OCI-LY3 (cell line): ENCODE measurements at regions not wholly inside any gene's neighbourhood (a gene's known extent, or its start where the extent isn't known, plus 50 kb on each side); places are given as distances from the start of the nearest gene placed in this dataset.

Experiments used
- H2AFZ ChIP-seq: fragments of 200-600, 300-600 bp; shearing (Covaris generic); 2 replicates; pipeline ENCODE4 v1.6.0; 2014; ENCODE audit warnings: antibody characterized with exemption, low read depth, low read length
- H3K27ac ChIP-seq: fragments of 200-600, 300-600 bp; sonication (generic); 2 replicates; pipeline ENCODE4 v1.5.1; 2014; ENCODE audit warnings: mild to moderate bottlenecking, low read length, moderate library complexity, mixed read lengths
- H3K27me3 ChIP-seq: fragments of 200-600, 300-600 bp; sonication (generic); 2 replicates; pipeline ENCODE4 v1.6.1; 2014; ENCODE audit warnings: low read depth, low read length, mixed read lengths
- H3K36me3 ChIP-seq: fragments of 200-600, 300-600 bp; sonication (generic); replicated peaks from 2 replicates; pipeline ENCODE3; 2014; ENCODE audit warnings: low read depth, low read length, mixed read lengths
- H3K4me1 ChIP-seq: fragments of 300-600, 200-600 bp; sonication (generic); 2 replicates; pipeline ENCODE4 v1.6.1; 2014; ENCODE audit warnings: low read length, mixed read lengths
- H3K4me2 ChIP-seq: fragments of 200-600, 300-600 bp; sonication (generic); 2 replicates; pipeline ENCODE4 v1.6.1; 2014; ENCODE audit warnings: low read length, mixed read lengths
- H3K4me3 ChIP-seq: fragments of 300-600, 200-600 bp; sonication (generic); 2 replicates; pipeline ENCODE4 v1.5.1; 2014; ENCODE audit warnings: antibody characterized with exemption, mild to moderate bottlenecking, low read length, moderate library complexity
- H3K79me2 ChIP-seq: fragments of 300-600, 200-600 bp; shearing (Covaris generic); 2 replicates; pipeline ENCODE4 v1.6.1; 2014; ENCODE audit warnings: mild to moderate bottlenecking, low read length, mixed read lengths
- H3K9ac ChIP-seq: fragments of 300-600, 200-600 bp; shearing (Covaris generic); 2 replicates; pipeline ENCODE4 v1.6.0; 2014; ENCODE audit warnings: mild to moderate bottlenecking, low read length, moderate library complexity
- H3K9me3 ChIP-seq: fragments of 200-600, 300-600 bp; shearing (Covaris generic); 2 replicates; pipeline ENCODE4 v1.6.1; 2014; ENCODE audit warnings: low read length, mixed read lengths; ENCODE audit not compliant: insufficient read depth
- H4K20me1 ChIP-seq: fragments of 200-600, 300-600 bp; sonication (generic); 2 replicates; pipeline ENCODE4 v1.6.1; 2016; ENCODE audit warnings: low read length, mixed read lengths; ENCODE audit not compliant: insufficient read depth
- EZH2phosphoT487 ChIP-seq: fragments of 200-600 bp; shearing (Covaris generic); IDR thresholded peaks from 2 replicates; pipeline ENCODE4 v1.6.1; 2018; ENCODE audit warnings: antibody characterized with exemption, mixed run types, low read depth
- TF ChIP-seq, protein P1 (sequence below): fragments of 200-600, 300-600 bp; sonication (generic); IDR thresholded peaks from 2 replicates; pipeline ENCODE4 v1.5.1; 2014; ENCODE audit warnings: antibody characterized with exemption, low read length, low read depth

DNA sequence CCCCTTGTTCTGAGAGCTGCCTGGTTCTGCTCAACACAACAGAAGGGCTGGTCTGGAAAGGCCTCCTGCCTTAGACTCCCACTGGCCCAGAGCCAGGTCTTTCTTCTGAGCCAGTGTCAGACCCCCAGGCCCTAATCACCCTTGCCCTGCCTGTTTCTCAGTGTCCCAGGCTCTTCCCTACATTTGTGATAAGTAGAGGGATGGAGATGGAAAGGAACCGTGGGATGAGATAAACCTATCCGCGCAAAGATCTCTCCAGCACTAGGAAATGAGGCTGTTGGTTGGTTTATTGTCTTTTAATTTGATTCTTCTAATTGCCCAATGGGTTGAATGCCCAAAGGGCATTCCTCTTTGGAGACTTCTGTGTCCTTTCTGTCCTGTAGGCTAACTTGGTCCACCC lies 470.0 kb downstream of the TSHZ3 start:
- Histone ChIP-seq H3K27me3 (no peaks in the 10 kb centered on the region), H3K9me3 (no peaks in the 10 kb centered on the region), H3K9ac (no peak overlapping the region), H3K4me3 (no peak overlapping the region), H3K4me2 (no peak overlapping the region), H3K79me2 (no peaks in the 10 kb centered on the region), H3K36me3 (no peaks in the 10 kb centered on the region), H2AFZ (no peak overlapping the region), H3K27ac (no peak overlapping the region), H3K4me1 (no peaks in the 10 kb centered on the region), H4K20me1 (no peaks in the 10 kb centered on the region)
- TF ChIP-seq, protein P1, sequence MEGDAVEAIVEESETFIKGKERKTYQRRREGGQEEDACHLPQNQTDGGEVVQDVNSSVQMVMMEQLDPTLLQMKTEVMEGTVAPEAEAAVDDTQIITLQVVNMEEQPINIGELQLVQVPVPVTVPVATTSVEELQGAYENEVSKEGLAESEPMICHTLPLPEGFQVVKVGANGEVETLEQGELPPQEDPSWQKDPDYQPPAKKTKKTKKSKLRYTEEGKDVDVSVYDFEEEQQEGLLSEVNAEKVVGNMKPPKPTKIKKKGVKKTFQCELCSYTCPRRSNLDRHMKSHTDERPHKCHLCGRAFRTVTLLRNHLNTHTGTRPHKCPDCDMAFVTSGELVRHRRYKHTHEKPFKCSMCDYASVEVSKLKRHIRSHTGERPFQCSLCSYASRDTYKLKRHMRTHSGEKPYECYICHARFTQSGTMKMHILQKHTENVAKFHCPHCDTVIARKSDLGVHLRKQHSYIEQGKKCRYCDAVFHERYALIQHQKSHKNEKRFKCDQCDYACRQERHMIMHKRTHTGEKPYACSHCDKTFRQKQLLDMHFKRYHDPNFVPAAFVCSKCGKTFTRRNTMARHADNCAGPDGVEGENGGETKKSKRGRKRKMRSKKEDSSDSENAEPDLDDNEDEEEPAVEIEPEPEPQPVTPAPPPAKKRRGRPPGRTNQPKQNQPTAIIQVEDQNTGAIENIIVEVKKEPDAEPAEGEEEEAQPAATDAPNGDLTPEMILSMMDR, result no peak
- TF ChIP-seq EZH2phosphoT487, result no peak

DNA sequence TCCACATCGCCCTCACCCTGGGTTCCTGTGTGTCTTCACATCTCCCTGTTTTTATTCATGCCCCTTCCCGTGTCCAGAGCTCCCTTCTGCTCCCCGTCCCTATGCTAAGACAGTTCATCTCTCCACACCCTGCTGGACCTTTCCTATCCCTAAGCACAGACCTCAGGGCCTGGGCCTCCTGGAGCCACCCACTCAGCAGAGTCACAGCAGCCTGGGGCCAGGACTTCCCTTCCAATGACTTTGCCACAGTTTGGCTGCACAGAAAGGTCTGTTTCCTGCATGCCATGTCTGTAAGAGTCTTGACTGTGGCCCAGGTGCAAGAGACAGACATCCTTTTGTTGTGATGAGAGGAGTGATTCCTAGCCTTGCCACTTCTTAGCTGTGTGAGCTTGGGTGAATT lies 470.7 kb downstream of the TSHZ3 start:
- Histone ChIP-seq H3K27me3 (no peaks in the 10 kb centered on the region), H4K20me1 (no peaks in the 10 kb centered on the region), H3K9ac (no peak overlapping the region), H3K4me1 (no peaks in the 10 kb centered on the region), H3K79me2 (no peaks in the 10 kb centered on the region), H3K4me3 (no peak overlapping the region), H3K36me3 (no peaks in the 10 kb centered on the region), H3K9me3 (no peaks in the 10 kb centered on the region), H3K4me2 (no peak overlapping the region), H2AFZ (no peak overlapping the region), H3K27ac (no peak overlapping the region)
- TF ChIP-seq, protein P1, result no peak
- no peak for TF ChIP-seq EZH2phosphoT487

DNA sequence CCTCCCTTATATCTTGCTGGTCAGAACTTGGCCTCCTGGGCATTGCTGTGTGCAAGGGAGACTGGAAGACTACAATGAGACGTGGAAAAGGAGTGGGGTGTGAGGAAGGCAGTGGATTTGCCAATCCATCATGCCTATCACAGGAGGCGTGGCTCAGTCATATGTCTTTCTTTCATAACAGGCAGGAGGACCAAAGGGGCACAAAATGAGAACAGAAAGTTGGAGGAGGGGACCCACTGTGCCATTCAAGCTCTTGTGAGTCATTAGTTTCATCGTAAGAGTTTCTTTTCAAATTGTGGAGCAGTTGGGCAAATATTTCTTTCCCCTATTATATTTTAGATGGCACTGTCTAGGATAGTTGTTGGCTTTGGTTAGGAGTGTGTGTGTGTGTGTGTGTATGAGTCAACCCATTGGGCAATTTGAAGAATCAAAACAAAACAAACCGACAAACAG lies 471.5 kb downstream of the TSHZ3 start:
- no peak overlapping the region for H2AFZ ChIP-seq

DNA sequence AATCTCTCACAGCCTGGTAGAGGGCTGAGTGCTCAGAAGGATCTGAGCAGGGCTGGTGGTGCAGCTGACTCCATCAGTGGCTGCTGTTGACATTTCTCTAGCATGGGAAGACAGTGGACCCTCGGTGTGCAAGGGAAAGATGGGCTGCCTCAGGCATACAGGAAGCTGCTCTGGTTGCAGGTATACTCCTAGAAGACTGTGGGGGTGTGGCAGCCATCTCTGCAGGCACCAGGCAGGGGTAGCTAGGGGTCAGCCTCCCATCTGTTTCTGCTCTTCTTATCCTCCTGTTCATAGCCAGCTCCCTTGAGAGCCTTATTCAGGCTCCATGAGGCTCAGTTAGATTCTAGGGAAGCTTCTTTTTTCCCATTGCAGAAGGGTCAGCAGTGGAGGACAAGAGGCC lies 475.5 kb downstream of the TSHZ3 start:
- TF ChIP-seq, protein P1, result no peak
- TF ChIP-seq EZH2phosphoT487, result no peak
- H3K27me3 ChIP-seq, result no peaks in the 10 kb centered on the region
- H3K9me3 ChIP-seq, result no peaks in the 10 kb centered on the region
- H3K9ac ChIP-seq, result no peak overlapping the region
- no peaks in the 10 kb centered on the region for H4K20me1 ChIP-seq
- no peak overlapping the region for H3K4me2 ChIP-seq
- no peak overlapping the region for H3K27ac ChIP-seq
- no peaks in the 10 kb centered on the region for H3K79me2 ChIP-seq
- no peaks in the 10 kb centered on the region for H3K36me3 ChIP-seq
- no peak overlapping the region for H3K4me3 ChIP-seq
- no peaks in the 10 kb centered on the region for H3K4me1 ChIP-seq
- H2AFZ ChIP-seq, result no peak overlapping the region

More for the DNA sequence above, 471.5 kb downstream of the TSHZ3 start:
- Histone ChIP-seq H3K4me2 (peak overlapping the region; percentile 5; the same call in 1 of the 2 replicates), H3K4me1 (no peaks in the 10 kb centered on the region), H3K9ac (no peak overlapping the region), H3K27ac (no peak overlapping the region), H4K20me1 (no peaks in the 10 kb centered on the region), H3K4me3 (no peak overlapping the region), H3K9me3 (no peaks in the 10 kb centered on the region), H3K36me3 (no peaks in the 10 kb centered on the region), H3K79me2 (no peaks in the 10 kb centered on the region), H3K27me3 (no peaks in the 10 kb centered on the region)
- no peak for TF ChIP-seq EZH2phosphoT487
- TF ChIP-seq, protein P1, result no peak
